ENCODE measurements at regions not wholly inside any gene's neighbourhood (a gene's known extent, or its start where the extent isn't known, plus 50 kb on each side); places are given as distances from the start of the nearest gene placed in this dataset.

GRCh38 chr12:22916241-22916640 lies 291.3 kb downstream of the ETNK1 start:
- DNase-seq: no peak

- no peak for DNase-seq
These were observed 291.8 kb downstream of the ETNK1 start for GRCh38 chr12:22916815-22917214.

- no peak for DNase-seq
These were observed 294.9 kb downstream of the ETNK1 start for GRCh38 chr12:22919883-22920282.

GRCh38 chr12:22923768-22924167 lies 298.8 kb downstream of the ETNK1 start:
- DNase-seq: no peak

GRCh38 chr12:22924391-22924790 lies 299.4 kb downstream of the ETNK1 start:
- DNase-seq: no peak

GRCh38 chr12:22925623-22926022 lies 300.7 kb downstream of the ETNK1 start:
- no peak for DNase-seq

GRCh38 chr12:22932431-22932830 lies 307.5 kb downstream of the ETNK1 start:
- no peak for DNase-seq

GRCh38 chr12:22935090-22935489 lies 310.1 kb downstream of the ETNK1 start:
- peak; percentile 69 for DNase-seq

GRCh38 chr12:22935501-22935900 lies 310.5 kb downstream of the ETNK1 start:
- DNase-seq: no peak

GRCh38 chr12:22938323-22938722 lies 313.4 kb downstream of the ETNK1 start:
- no peak for DNase-seq

- peak; percentile 42 for DNase-seq
These were observed 326.2 kb downstream of the ETNK1 start for GRCh38 chr12:22951206-22951605.

GRCh38 chr12:22956690-22957089 lies 331.7 kb downstream of the ETNK1 start:
- no peak for DNase-seq

- DNase-seq: no peak
These were observed 342.2 kb downstream of the ETNK1 start for GRCh38 chr12:22967171-22967570.

- DNase-seq: no peak
These were observed 344.6 kb downstream of the ETNK1 start for GRCh38 chr12:22969521-22969920.

- no peak for DNase-seq
These were observed 346.3 kb downstream of the ETNK1 start for GRCh38 chr12:22971247-22971646.

- no peak for DNase-seq
These were observed 346.8 kb downstream of the ETNK1 start for GRCh38 chr12:22971701-22972191.

GRCh38 chr12:22974865-22975264 lies 349.9 kb downstream of the ETNK1 start:
- no peak for DNase-seq

GRCh38 chr12:22978962-22979361 lies 354.0 kb downstream of the ETNK1 start:
- DNase-seq: no peak

GRCh38 chr12:22979854-22980469 lies 355.0 kb downstream of the ETNK1 start:
- DNase-seq: no peak

- DNase-seq: no peak
These were observed 356.7 kb downstream of the ETNK1 start for GRCh38 chr12:22981711-22982110.

GRCh38 chr12:22982635-22983034 lies 357.7 kb downstream of the ETNK1 start:
- DNase-seq: no peak

GRCh38 chr12:22986997-22987396 lies 362.0 kb downstream of the ETNK1 start:
- DNase-seq: no peak

GRCh38 chr12:22990501-22990900 lies 365.5 kb downstream of the ETNK1 start:
- DNase-seq: no peak

- no peak for DNase-seq
These were observed 366.4 kb downstream of the ETNK1 start for GRCh38 chr12:22991250-22991844.
